HCT116 (cell line): ENCODE measurements at regions not wholly inside any gene's neighbourhood (a gene's known extent, or its start where the extent isn't known, plus 50 kb on each side); places are given as distances from the start of the nearest gene placed in this dataset.

Experiments
- CEBPB ChIP-seq: IDR thresholded peaks from 2 replicates; pipeline ENCODE4 v1.6.1; 2012; ENCODE audit warnings: low read depth
- CTCF ChIP-seq, 3 experiments: fragments of 200-600 bp in 1 of 3; sonication (generic) in 1 of 3; IDR thresholded peaks in 2 of 3; conservative IDR thresholded peaks in 1 of 3; 2 replicates each; pipeline ENCODE4 v1.5.1; 2012 to 2017; ENCODE audit warnings: low read depth in 2 of 3, low read length in 2 of 3, antibody characterized with exemption in 1 of 3, borderline replicate concordance in 1 of 3, control low read depth in 1 of 3, mild to moderate bottlenecking in 1 of 3, mixed read lengths in 1 of 3, mixed run types in 1 of 3, moderate library complexity in 1 of 3; ENCODE audit not compliant: insufficient read depth in 1 of 3
- EZH2phosphoT487 ChIP-seq: fragments of 200-600 bp; IDR thresholded peaks from 2 replicates; pipeline ENCODE4 v1.6.1; 2018; ENCODE audit warnings: antibody characterized with exemption, borderline replicate concordance
- REST ChIP-seq: IDR thresholded peaks from 2 replicates; pipeline ENCODE4 v1.6.1; 2012; ENCODE audit warnings: low read depth

GRCh38 chr2:136424112-136424511 is 306.2 kb upstream of the CXCR4 start:
- TF ChIP-seq CTCF (IDR thresholded peaks at IDR 0.05 in 2 of 3, conservative IDR thresholded peaks at IDR 0.05 in 1 of 3; ENCODE audit: borderline replicate concordance in 1 of 3, insufficient read depth in 1 of 3, low read depth in 2 of 3, low read length in 2 of 3) (no peak), CEBPB (no peak), EZH2phosphoT487 (no peak), REST (no peak)
